ENCODE measurements at regions not wholly inside any gene's neighbourhood (a gene's known extent, or its start where the extent isn't known, plus 50 kb on each side); places are given as distances from the start of the nearest gene placed in this dataset.

- no peaks in the 10 kb centered on the region for H3K9me3 ChIP-seq (ENCODE audit: control insufficient read depth in 1 of 2, low read length in 2 of 2)
- H3K27ac ChIP-seq (ENCODE audit: low read length): no peak overlapping the region
- no peaks in the 10 kb centered on the region for H3K36me3 ChIP-seq (ENCODE audit: control insufficient read depth in 1 of 2, insufficient read depth in 2 of 2, low read length in 2 of 2)
- no peaks in the 10 kb centered on the region for H3K4me1 ChIP-seq (ENCODE audit: control insufficient read depth in 1 of 2, insufficient read depth in 2 of 2, low read length in 2 of 2)
- H3K4me3 ChIP-seq (ENCODE audit: low read depth in 1 of 2, low read length in 2 of 2): no peak overlapping the region
- no peaks in the 10 kb centered on the region for H3K27me3 ChIP-seq (ENCODE audit: low read depth, low read length)
These were observed 337.9 kb downstream of the BRD1 start for GRCh38 chr22:49489821-49490220.

GRCh38 chr22:49488943-49489342 lies 338.7 kb downstream of the BRD1 start:
- Histone ChIP-seq H3K27ac (ENCODE audit: low read length) (no peak overlapping the region), H3K4me1 (ENCODE audit: control insufficient read depth in 1 of 2, insufficient read depth in 2 of 2, low read length in 2 of 2) (no peaks in the 10 kb centered on the region), H3K4me3 (ENCODE audit: low read depth in 1 of 2, low read length in 2 of 2) (no peak overlapping the region), H3K9me3 (ENCODE audit: control insufficient read depth in 1 of 2, low read length in 2 of 2) (no peaks in the 10 kb centered on the region), H3K36me3 (ENCODE audit: control insufficient read depth in 1 of 2, insufficient read depth in 2 of 2, low read length in 2 of 2) (no peaks in the 10 kb centered on the region), H3K27me3 (ENCODE audit: low read depth, low read length) (no peaks in the 10 kb centered on the region)

GRCh38 chr22:49487950-49488349 lies 339.7 kb downstream of the BRD1 start:
- Histone ChIP-seq H3K36me3 (ENCODE audit: control insufficient read depth in 1 of 2, insufficient read depth in 2 of 2, low read length in 2 of 2) (no peaks in the 10 kb centered on the region), H3K27me3 (ENCODE audit: low read depth, low read length) (no peaks in the 10 kb centered on the region), H3K4me1 (ENCODE audit: control insufficient read depth in 1 of 2, insufficient read depth in 2 of 2, low read length in 2 of 2) (no peaks in the 10 kb centered on the region), H3K4me3 (ENCODE audit: low read depth in 1 of 2, low read length in 2 of 2) (no peak overlapping the region), H3K9me3 (ENCODE audit: control insufficient read depth in 1 of 2, low read length in 2 of 2) (no peaks in the 10 kb centered on the region), H3K27ac (ENCODE audit: low read length) (no peak overlapping the region)

- H3K27ac ChIP-seq (ENCODE audit: low read length): no peak overlapping the region
- no peak overlapping the region for H3K4me3 ChIP-seq (ENCODE audit: low read depth in 1 of 2, low read length in 2 of 2)
- H3K36me3 ChIP-seq (ENCODE audit: control insufficient read depth in 1 of 2, insufficient read depth in 2 of 2, low read length in 2 of 2): no peaks in the 10 kb centered on the region
- peaks cover 0 to 4% of the 10 kb centered on the region in 2 donors for H3K4me1 ChIP-seq (ENCODE audit: control insufficient read depth in 1 of 2, insufficient read depth in 2 of 2, low read length in 2 of 2)
- H3K27me3 ChIP-seq (ENCODE audit: low read depth, low read length): peaks cover 7% of the 10 kb centered on the region
- H3K9me3 ChIP-seq (ENCODE audit: control insufficient read depth in 1 of 2, low read length in 2 of 2): no peaks in the 10 kb centered on the region
These were observed 341.4 kb downstream of the BRD1 start for GRCh38 chr22:49486225-49486624.

- Histone ChIP-seq H3K27ac (ENCODE audit: low read length) (no peak overlapping the region), H3K9me3 (ENCODE audit: control insufficient read depth in 1 of 2, low read length in 2 of 2) (no peaks in the 10 kb centered on the region), H3K4me3 (ENCODE audit: low read depth in 1 of 2, low read length in 2 of 2) (no peak overlapping the region), H3K27me3 (ENCODE audit: low read depth, low read length) (peaks cover 7% of the 10 kb centered on the region), H3K36me3 (ENCODE audit: control insufficient read depth in 1 of 2, insufficient read depth in 2 of 2, low read length in 2 of 2) (no peaks in the 10 kb centered on the region), H3K4me1 (ENCODE audit: control insufficient read depth in 1 of 2, insufficient read depth in 2 of 2, low read length in 2 of 2) (peaks cover 0 to 4% of the 10 kb centered on the region in 2 donors)
These were observed 343.7 kb downstream of the BRD1 start for GRCh38 chr22:49483946-49484345.

GRCh38 chr22:49483281-49483870 lies 344.3 kb downstream of the BRD1 start:
- Histone ChIP-seq H3K36me3 (ENCODE audit: control insufficient read depth in 1 of 2, insufficient read depth in 2 of 2, low read length in 2 of 2) (no peaks in the 10 kb centered on the region), H3K4me1 (ENCODE audit: control insufficient read depth in 1 of 2, insufficient read depth in 2 of 2, low read length in 2 of 2) (peaks cover 0 to 4% of the 10 kb centered on the region in 2 donors), H3K4me3 (ENCODE audit: low read depth in 1 of 2, low read length in 2 of 2) (no peak overlapping the region), H3K27me3 (ENCODE audit: low read depth, low read length) (peaks cover 7% of the 10 kb centered on the region), H3K27ac (ENCODE audit: low read length) (no peak overlapping the region), H3K9me3 (ENCODE audit: control insufficient read depth in 1 of 2, low read length in 2 of 2) (no peaks in the 10 kb centered on the region)

- Histone ChIP-seq H3K4me1 (ENCODE audit: control insufficient read depth in 1 of 2, insufficient read depth in 2 of 2, low read length in 2 of 2) (peaks cover 0 to 4% of the 10 kb centered on the region in 2 donors), H3K9me3 (ENCODE audit: control insufficient read depth in 1 of 2, low read length in 2 of 2) (no peaks in the 10 kb centered on the region), H3K4me3 (ENCODE audit: low read depth in 1 of 2, low read length in 2 of 2) (no peak overlapping the region), H3K36me3 (ENCODE audit: control insufficient read depth in 1 of 2, insufficient read depth in 2 of 2, low read length in 2 of 2) (no peaks in the 10 kb centered on the region), H3K27me3 (ENCODE audit: low read depth, low read length) (peaks cover 7% of the 10 kb centered on the region), H3K27ac (ENCODE audit: low read length) (no peak overlapping the region)
These were observed 344.9 kb downstream of the BRD1 start for GRCh38 chr22:49482811-49483210.

GRCh38 chr22:49481659-49482399 lies 345.8 kb downstream of the BRD1 start:
- peaks cover 0 to 4% of the 10 kb centered on the region in 2 donors for H3K4me1 ChIP-seq (ENCODE audit: control insufficient read depth in 1 of 2, insufficient read depth in 2 of 2, low read length in 2 of 2)
- H3K36me3 ChIP-seq (ENCODE audit: control insufficient read depth in 1 of 2, insufficient read depth in 2 of 2, low read length in 2 of 2): no peaks in the 10 kb centered on the region
- peak overlapping the region in 1 of 2 donors; percentile 27 for H3K4me3 ChIP-seq (ENCODE audit: low read depth in 1 of 2, low read length in 2 of 2)
- H3K27ac ChIP-seq (ENCODE audit: low read length): no peak overlapping the region
- no peaks in the 10 kb centered on the region for H3K9me3 ChIP-seq (ENCODE audit: control insufficient read depth in 1 of 2, low read length in 2 of 2)
- H3K27me3 ChIP-seq (ENCODE audit: low read depth, low read length): peaks cover 7% of the 10 kb centered on the region

- H3K27ac ChIP-seq (ENCODE audit: low read length): no peak overlapping the region
- H3K36me3 ChIP-seq (ENCODE audit: control insufficient read depth in 1 of 2, insufficient read depth in 2 of 2, low read length in 2 of 2): no peaks in the 10 kb centered on the region
- H3K4me1 ChIP-seq (ENCODE audit: control insufficient read depth in 1 of 2, insufficient read depth in 2 of 2, low read length in 2 of 2): peaks cover 0 to 4% of the 10 kb centered on the region in 2 donors
- H3K27me3 ChIP-seq (ENCODE audit: low read depth, low read length): peaks cover 7% of the 10 kb centered on the region
- H3K4me3 ChIP-seq (ENCODE audit: low read depth in 1 of 2, low read length in 2 of 2): no peak overlapping the region
- H3K9me3 ChIP-seq (ENCODE audit: control insufficient read depth in 1 of 2, low read length in 2 of 2): no peaks in the 10 kb centered on the region
These were observed 346.6 kb downstream of the BRD1 start for GRCh38 chr22:49480896-49481658.

GRCh38 chr22:49480331-49480730 lies 347.3 kb downstream of the BRD1 start:
- Histone ChIP-seq H3K4me1 (ENCODE audit: control insufficient read depth in 1 of 2, insufficient read depth in 2 of 2, low read length in 2 of 2) (peaks cover 0 to 4% of the 10 kb centered on the region in 2 donors), H3K9me3 (ENCODE audit: control insufficient read depth in 1 of 2, low read length in 2 of 2) (no peaks in the 10 kb centered on the region), H3K27me3 (ENCODE audit: low read depth, low read length) (peaks cover 7% of the 10 kb centered on the region)

GRCh38 chr22:49479566-49479965 lies 348.1 kb downstream of the BRD1 start:
- H3K9me3 ChIP-seq (ENCODE audit: control insufficient read depth in 1 of 2, low read length in 2 of 2): no peaks in the 10 kb centered on the region
- peaks cover 7% of the 10 kb centered on the region for H3K27me3 ChIP-seq (ENCODE audit: low read depth, low read length)

More at GRCh38 chr22:49480331-49480730, 347.3 kb downstream of the BRD1 start:
- Histone ChIP-seq H3K4me3 (ENCODE audit: low read depth in 1 of 2, low read length in 2 of 2) (no peak overlapping the region), H3K27ac (ENCODE audit: low read length) (no peak overlapping the region), H3K36me3 (ENCODE audit: control insufficient read depth in 1 of 2, insufficient read depth in 2 of 2, low read length in 2 of 2) (no peaks in the 10 kb centered on the region)

More at GRCh38 chr22:49479566-49479965, 348.1 kb downstream of the BRD1 start:
- H3K4me1 ChIP-seq (ENCODE audit: control insufficient read depth in 1 of 2, insufficient read depth in 2 of 2, low read length in 2 of 2): peaks cover 0 to 4% of the 10 kb centered on the region in 2 donors
- H3K27ac ChIP-seq (ENCODE audit: low read length): no peak overlapping the region
- no peaks in the 10 kb centered on the region for H3K36me3 ChIP-seq (ENCODE audit: control insufficient read depth in 1 of 2, insufficient read depth in 2 of 2, low read length in 2 of 2)
- H3K4me3 ChIP-seq (ENCODE audit: low read depth in 1 of 2, low read length in 2 of 2): no peak overlapping the region

All from muscle layer of duodenum (tissue), 2 donors.